ENCODE measurements at regions not wholly inside any gene's neighbourhood (a gene's known extent, or its start where the extent isn't known, plus 50 kb on each side); places are given as distances from the start of the nearest gene placed in this dataset.

DNA sequence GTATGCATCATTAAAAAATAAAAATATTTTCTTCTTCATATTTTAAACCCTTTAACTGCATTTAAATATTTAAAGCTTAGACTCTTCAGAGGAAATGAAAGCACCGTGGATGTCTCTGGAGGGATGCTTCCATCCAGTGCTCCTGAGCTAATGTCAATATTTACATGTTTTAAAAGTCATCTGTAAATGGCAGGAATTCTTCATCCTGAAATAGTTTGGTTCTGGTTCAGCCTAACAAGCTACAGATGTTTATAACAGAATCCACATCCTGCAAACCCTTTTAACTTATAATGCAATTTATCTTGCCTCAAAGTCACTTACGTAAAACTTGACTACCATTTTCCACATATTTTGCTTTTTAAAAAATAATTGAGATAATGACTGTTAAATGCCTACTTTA, 1207.3 kb downstream of the SLC16A7 start:
- DNase-seq, result no peak

DNA sequence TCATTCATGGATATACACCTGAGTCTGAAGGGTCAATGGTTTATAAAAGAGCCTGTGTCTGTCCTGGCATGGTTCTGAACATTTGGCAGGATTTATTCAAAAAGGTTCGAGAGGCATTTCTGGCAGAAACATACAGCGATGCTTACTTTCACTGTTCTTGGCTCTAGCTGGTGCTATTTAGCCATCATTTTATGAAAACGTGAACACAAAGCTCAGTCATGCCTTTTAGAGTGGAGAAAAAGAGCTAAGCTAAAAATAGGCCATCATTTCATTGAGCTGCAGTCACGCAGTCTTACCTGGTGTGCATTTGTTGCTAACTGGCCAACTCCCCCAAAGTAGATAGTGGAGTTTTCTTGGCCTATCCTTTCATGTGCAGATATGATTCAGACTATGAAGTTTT, 1209.5 kb downstream of the SLC16A7 start:
- no peak for DNase-seq

DNA sequence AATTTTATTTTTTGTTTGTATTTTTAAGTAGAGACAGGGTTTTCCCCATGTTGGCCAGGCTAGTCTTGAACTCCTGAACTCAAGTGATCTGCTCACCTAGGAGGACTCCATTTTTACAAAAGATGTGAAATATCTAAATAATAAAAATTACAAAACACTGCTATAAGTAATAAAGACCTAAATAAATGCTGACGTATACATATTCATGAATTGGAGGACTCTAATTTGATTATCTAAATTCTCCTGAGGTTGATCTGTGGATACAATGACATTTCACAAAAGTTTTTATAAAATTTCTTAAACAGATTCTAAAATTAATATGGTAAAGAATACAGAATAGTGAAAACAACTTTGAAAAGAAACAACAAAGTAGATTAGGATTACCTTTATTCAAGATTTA, 1224.0 kb downstream of the SLC16A7 start:
- no peak for DNase-seq

DNA sequence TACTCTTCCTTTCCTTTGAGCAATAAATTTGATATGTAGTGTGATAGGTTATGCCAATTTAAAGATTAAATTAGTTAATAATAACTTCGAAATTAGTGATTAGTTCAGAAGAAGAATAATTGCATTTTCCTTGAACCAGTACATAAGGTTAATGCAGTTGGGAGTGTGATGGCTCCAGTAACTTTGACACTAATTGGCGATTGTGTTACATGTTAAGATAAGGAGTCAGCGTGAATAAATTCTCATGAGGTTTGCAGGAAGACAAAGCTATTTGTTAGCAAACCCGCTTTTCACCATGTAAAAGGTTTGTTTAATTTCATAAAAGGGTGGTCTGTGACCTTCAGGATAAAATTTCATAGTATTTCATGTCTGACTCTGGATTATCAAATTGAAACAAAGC, 1226.8 kb downstream of the SLC16A7 start:
- DNase-seq, result no peak

DNA sequence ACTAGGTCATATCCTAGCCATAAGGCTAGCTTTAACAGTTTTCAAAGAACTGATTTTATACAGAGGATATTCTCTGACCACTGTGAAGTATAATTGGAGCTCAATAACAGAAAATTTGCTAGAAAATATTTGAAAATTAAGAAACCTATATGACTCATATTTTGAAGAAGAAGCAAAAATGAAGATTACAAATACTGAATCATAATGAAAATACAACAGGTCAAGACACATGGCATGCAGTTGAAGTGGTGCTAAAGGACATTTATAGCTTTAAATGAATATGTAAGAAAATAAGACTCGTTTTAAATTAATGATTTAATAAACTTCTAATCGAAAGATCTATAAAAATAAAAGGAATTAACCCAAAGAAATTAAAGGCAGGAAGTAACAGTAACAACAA, 1234.6 kb downstream of the SLC16A7 start:
- DNase-seq, result no peak

DNA sequence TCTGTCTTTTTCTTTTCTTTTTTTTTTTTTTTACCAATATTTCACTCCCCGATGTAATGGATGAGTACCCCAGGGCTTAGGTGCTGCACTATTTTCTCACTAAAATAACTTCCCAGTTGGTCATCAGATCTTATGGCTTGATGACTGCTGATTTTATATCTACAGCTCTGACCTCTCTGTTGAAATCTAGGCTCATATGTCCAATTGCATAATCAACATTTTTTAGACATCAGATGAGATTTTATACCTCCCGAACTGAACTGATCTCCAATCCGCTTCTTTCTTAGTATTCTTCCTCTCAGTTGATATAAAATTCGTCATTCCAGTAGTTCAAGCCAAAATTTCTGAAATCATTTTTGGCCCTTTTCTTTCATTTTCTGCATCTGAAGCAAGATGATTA, 1236.5 kb downstream of the SLC16A7 start:
- DNase-seq, result no peak

DNA sequence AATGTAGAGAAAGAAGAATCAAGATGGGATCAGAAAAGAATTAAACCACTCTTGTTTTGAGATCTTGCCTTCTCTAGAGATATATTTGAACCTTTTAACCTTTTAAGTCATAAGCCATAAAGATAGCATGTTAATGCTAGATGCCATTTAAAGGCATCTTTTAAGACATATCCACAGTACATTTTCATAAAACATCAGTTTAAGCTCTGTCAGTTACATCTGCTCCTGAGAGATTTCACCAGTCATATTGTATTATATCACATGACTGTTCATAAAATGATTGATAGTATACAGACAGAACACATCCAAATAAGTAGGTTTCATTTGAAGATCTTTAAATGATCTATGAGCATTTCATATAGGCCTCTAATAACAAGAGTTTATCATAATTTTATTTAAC, 1238.5 kb downstream of the SLC16A7 start:
- no peak for DNase-seq

DNA sequence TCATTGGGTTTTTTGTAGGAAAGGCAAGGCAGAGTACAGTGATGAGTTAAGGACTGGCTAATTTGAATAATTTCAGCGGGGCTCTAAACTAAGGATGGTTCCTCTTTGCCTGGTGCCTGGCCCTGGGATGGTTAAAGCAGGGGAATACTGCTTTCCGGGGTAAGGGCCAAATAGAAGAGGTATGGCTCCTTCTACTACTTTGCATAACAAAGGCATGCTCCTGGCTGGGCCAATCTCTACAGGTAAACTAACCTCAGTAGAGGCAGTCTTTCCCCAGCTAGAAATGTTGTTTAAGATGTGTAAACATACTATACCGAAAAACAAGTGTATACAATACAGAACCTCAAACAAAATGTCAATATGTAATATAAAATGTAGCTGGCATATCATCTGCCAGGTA, 1239.0 kb downstream of the SLC16A7 start:
- DNase-seq, result no peak

DNA sequence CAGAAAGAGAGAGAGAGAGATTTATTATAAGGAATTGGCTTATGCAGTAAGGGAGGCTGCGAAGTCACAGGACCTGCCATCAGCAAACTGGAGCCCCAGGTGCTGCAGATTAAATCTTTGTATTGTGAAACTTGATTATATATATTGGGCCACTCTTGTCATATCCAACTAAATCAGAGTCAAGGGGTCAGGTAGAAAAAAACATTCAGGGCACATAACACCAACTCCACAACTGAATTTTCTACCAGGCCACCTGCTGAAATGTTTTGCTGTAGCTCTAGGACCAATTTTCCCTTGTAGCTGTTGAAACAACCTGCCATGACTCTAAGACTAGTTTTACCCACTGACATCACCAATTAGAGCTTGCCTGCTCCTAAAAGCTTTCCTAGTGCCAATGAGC, 1240.8 kb downstream of the SLC16A7 start:
- no peak for DNase-seq

DNA sequence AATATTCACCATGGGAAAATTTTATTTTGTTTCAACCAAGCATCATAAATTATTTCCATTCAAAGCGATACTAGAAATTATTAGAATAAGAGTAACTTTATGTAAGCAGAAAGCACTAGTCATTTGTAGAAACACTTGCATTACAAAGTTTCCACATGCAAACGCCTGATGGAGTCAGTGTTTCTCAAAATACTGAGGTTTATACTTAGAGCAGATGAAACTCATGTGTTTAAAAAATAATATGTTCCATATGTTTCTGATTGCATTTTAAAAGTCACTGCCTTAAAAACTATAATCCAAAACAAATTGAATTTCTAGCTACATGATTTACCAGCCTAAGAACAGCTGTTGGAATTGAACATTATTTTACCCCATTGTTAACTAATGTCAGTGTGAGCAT, 1246.4 kb downstream of the SLC16A7 start:
- DNase-seq, result no peak

DNA sequence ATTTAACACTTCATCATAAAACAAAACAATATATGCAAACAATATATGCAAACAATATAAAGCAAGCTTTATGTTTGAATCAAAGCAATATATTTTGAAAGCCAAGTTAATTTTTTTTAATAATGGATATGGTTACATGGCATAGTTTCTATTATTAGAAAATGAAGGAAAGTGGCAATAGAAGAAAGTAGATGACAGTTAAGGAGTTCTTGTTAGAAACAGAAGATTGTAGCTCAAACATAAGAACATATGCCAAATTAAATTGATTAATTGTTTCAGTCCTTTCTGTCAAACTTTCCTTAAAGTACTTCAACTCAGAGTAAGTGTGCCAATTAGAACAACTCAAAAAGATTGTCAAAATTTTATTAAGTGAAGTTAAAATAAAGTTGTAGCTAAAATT, 1248.3 kb downstream of the SLC16A7 start:
- DNase-seq, result no peak

DNA sequence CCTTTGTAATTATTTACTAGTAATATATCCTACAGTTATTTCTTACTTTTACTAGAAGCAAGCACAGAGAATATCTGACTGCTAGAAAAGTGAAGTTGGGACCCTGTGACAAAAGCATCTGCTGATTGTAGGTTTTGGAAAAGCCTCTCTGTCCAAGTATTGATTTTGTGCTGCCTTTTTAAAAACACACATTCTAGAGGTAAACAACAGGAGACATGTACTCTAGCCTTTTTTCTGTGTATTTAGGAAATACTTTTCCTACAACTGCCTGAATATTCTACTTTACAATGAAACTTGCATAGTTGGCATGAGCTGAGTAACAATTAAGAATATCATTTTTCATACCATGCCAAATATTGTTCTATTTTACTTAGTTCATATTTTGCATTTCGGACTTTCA, 1249.0 kb downstream of the SLC16A7 start:
- DNase-seq, result no peak

DNA sequence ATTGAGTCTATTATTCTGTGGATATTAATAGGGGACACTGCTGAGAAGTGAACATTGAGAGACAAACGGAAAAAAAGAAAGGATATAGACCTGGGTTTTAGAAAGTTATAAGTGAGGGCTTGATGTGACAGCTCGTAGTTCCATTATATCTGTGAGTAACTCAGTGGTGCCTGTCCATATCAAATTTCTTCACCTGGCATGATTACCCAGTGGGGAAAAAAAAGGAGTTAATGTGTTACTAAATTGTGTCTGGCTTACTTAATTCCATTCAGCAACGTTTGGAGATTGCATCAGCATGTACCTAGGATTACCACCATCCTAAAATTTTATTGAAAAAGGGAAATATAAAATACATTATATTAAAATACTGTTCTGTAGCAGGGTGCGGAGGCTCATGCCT, 1249.9 kb downstream of the SLC16A7 start:
- no peak for DNase-seq

DNA sequence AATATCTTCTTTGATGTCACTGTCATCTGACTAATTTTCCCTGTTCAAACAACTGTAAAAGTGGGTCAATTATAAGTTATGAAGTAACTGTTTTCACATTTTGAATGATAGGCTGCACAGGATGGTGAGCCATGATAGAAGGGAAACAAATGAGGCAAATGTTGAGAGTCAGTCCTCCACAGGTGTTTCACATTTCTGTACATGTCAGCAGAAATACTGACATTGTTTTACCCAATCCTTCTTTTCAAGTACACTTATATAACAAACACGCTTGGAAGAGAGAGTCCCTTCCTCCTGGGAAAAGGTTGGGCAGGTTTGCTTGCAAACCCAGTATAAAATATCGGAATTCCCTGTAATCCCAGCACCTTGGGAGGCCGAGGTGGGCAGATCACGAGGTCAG, 1251.5 kb downstream of the SLC16A7 start:
- DNase-seq, result no peak

DNA sequence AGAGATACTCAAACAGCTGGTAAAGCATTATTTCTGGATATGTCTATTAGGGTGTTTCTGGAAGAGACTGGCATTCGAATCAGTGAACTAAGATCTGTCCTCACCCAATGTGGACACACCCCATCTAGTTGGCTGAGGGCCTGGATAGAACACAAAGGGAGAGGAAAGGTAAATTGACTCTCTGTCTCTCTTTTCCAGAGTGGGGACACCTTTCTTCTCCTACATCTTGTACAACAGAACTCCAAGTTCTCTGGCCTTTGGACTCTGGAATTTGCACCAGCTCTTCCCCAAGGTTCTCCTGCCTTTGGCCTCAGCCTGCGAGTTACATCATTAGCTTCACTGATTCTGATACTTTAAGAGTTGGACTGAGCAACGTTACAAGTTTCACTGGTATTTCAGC, 1253.9 kb downstream of the SLC16A7 start:
- DNase-seq, result no peak

DNA sequence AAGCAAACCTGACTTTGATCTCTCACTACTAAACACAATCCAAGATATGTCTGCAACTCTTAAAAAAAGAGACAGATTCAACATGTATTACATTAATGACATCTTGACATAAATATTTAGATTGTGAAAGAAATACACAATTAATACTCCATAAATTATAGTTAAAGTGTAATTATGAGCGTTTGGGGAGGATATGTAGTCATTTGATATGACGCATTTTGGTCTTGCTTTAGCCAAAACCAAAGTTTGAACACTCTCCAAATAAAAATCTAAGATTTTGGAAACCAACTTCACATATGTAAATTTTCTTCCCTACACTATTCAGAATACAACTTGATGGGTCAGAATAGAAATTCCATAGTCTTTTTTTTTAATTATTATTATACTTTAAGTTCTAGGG, 1257.6 kb downstream of the SLC16A7 start:
- DNase-seq, result no peak

DNA sequence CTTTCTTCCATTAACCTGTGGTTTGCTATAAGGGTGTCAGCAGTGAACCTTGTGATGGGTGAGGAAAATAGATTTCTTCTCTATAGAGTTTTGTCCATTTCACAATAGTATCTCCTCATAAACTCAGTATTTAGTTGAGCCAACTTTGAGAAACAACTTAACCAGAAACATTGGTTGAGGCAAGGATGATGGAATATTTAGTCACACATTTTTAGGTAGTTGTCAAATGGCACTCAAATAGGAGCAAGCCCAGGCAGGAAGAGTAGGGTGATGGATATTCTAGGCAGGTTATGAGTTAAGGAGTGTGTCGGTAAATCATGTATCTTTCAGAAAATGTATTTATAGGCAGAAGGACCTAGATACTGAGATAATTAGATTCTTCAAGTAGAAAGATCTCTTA, 1267.6 kb downstream of the SLC16A7 start:
- no peak for DNase-seq

DNA sequence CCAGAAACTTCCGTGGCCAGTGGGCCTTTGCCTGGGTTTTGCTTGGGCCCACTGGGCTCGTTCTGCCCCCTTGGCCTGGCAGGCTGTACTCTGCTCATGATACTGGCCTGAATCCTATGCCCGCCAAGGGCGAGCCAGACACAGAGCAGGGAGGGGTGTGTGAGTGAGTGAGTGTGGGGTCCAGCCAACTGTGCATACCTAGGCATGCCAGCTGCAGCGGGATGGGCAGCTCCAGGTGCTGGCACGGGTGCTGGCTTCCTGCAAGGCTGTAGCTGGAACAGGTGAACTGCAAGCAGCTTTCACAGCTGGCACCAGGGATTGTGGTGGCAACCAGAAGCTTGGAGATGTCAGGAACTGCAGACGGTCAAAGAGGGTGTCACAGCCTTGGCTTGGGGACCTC, 1276.4 kb downstream of the SLC16A7 start:
- no peak for DNase-seq

DNA sequence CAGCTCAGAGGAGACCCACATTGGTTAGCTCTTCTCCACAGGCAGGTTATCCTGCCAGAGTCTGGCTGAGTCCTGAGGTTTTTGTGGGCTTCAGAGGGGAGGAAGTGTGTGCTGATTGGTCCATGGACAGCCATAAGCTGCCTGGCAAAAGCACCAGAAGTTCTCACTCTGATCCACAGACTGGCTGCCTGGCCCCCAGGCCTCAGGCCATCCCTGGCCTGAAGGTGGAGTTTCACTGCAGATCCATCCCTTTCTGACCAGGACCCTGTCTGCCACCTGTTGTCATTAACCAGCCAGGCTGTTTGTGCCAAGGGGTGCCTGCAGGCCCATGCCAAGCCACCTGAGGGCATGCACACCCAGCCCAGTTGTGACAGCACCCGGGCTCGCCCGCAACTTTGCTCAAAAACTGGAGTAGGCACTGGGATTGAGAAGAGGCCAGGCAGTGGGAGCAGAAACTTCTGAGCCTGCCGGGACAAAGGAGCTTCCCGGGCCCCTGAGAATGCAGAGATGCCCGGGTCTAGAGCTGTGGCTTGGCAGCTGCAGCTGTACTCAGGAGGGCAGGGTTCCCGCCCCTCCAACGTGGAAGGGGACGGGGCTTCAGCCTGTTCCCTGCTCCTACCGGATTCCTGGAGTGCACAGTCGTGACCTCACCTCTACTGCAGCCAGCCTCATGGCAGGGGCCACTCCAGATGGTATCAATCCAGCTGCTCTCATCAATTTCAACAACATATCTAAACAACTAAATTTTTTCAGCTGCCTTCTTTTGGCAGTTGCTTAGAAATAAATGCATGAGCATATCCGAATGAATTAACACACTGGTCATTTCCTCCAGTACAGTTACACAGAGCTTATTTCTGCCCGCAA, 1277.3 kb downstream of the SLC16A7 start:
- no peak for DNase-seq

DNA sequence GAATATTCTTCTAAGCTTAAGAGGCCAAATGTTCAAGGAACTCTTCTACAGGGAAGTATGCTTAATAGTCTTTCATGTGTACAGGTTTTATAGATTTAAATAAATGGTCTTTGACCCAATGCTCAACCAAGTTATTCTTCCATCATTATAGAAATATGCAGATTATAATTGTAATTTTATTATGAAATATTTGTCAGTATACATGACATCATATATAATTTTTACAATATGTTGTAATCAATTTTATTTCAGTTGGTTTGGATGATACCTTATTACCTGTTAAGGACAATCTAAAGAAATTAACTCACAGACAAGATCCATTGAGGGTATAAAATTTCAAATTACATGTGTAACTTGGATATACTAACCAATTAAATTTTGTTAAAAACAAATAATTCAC, 1278.3 kb downstream of the SLC16A7 start:
- DNase-seq, result no peak

DNA sequence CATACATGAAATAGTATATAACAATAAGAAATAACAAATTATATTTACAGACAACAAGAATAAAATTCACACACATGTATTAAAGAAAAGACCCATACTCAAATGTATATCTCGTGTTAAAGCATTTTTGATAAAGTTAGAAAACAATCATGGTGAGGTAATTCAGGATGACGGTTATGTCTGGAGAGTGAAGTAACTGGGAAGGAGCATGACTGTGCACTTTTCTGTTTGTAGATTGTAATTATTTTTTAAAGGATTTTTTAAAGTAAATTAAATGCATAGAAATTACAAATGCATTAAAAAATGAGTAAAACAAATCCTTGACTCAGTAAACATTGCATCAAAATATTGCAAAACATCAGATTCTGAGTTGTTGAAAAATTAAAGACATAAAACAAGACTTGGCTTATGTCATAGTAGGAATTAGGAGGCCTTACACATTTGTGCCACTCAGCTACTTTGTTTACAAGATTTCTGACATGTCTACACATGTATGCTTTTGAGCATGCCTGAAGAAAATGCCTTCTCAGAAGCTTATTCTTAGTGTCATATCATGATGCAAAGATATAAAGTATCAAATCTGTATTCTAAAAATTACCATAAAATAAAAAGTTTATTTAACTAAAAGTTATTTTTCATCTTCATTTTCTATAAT, 1325.1 kb downstream of the SLC16A7 start:
- DNase-seq, result no peak

DNA sequence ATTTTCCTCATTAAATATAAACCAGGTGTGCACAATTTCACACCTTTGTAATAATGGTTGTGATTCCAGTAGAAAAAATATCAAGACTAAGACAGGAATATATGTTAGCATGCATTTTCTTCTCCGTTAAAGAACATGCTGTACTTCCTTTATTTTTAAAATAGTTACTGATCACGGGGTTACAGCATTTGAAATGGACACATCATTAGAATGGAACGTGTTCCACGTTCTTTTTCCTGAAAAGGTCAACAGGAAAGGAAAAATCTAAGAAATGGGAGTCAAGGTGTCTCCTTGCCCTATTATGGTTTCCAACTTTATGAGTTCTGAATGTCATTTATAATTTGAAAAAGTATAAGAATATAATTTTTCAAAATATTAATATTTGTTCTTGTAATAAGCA, 1325.7 kb downstream of the SLC16A7 start:
- no peak for DNase-seq

DNA sequence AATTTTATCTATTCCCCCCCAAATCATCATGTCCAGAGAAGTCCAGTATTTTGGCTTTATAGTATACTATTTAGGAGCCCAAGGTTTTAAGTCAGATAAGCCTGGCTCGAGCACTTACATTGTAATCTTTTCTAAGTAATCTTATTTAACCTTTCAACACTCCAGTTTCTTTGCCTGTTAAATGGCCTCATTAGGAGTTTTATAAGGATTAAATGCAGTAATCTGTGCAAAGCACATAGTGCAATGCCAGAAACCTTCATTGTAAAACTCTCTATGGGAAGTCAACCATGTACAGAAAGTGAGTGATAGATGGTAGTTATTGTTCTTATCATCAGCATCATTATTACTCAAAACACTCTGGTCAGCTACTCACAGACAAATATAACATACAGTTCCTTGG, 1330.4 kb downstream of the SLC16A7 start:
- DNase-seq, result no peak

DNA sequence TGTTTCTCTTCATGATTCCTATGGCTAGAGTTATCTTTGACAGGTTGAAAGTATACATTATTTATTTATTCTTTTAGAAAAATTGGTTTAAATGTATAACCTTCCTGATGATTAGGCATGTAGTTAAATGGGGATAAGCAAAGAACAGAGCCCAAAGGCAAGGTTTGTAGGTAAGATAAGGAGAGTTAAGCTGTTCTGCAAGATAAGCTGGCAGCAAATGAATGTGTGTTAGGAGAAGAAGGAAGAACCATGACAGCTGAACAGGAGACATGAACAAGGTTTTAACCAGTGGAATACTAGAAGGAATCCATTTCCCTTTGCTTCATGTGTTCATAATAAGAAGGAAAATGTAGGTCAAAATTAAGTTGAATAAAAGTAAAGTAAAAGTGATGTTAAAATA, 1330.1 kb upstream of the USP15 start:
- no peak for DNase-seq

Data from CD4-positive, alpha-beta T cell treated with Interleukin-10 for 1 hour (primary cell).